Gastrocnemius medialis (tissue), 4 donors: ENCODE measurements at regions not wholly inside any gene's neighbourhood (a gene's known extent, or its start where the extent isn't known, plus 50 kb on each side); places are given as distances from the start of the nearest gene placed in this dataset.
"Not testable (repeated sequence)": the region's sequence is repeated elsewhere in the genome, so short reads cannot be mapped to it uniquely, and the experiment has no call there.

Source experiments
- ATAC-seq, 2 donors: fragments of 150-250 bp; one replicate each; pipeline ENCODE4 v1.9.1; 2016
- DNase-seq, 2 donors: peaks; one replicate each; pipeline ENCODE4 v3.0.0-alpha.2; 2019
- H3K27ac ChIP-seq, 4 donors: fragments of 200-600 bp; sonication (generic); 1 replicate in 1 of 4; 2 replicates in 3 of 4; pipeline ENCODE4 v1.5.1; 2016 to 2018; ENCODE audit warnings: mild to moderate bottlenecking in 2 of 4, moderate library complexity in 1 of 4
- H3K27me3 ChIP-seq, 3 donors: fragments of 200-600 bp; sonication (generic) in 2 of 3; 1 replicate in 1 of 3; 2 replicates in 2 of 3; pipeline versions ENCODE4 v1.5.1 to v1.6.0; 2016 to 2019; ENCODE audit warnings: mild to moderate bottlenecking in 1 of 3, moderate library complexity in 1 of 3
- H3K36me3 ChIP-seq, 2 donors: fragments of 200-600 bp; sonication (generic) in 1 of 2; one replicate each; pipeline ENCODE4 v1.5.1; 2017 to 2018
- H3K4me1 ChIP-seq, 2 donors: fragments of 200-600 bp; sonication (generic) in 1 of 2; one replicate each; pipeline ENCODE4 v1.5.1; 2016 to 2017; ENCODE audit warnings: mild to moderate bottlenecking in 2 of 2
- H3K4me3 ChIP-seq, 4 donors: fragments of 200-600 bp; sonication (generic) in 3 of 4; 1 replicate in 1 of 4; 2 replicates in 3 of 4; pipeline ENCODE4 v1.5.1; 2016 to 2019; ENCODE audit warnings: mild to moderate bottlenecking in 2 of 4
- H3K9me3 ChIP-seq, 3 donors: fragments of 200-600 bp; sonication (generic) in 2 of 3; 1 replicate in 1 of 3; 2 replicates in 2 of 3; pipeline ENCODE4 v1.5.1; 2016 to 2019
- POLR2A ChIP-seq, 2 donors: fragments of 450-650 bp; IDR thresholded peaks; one replicate each; pipeline ENCODE4 v1.6.1; 2017; ENCODE audit warnings: antibody characterized with exemption in 2 of 2, mild to moderate bottlenecking in 2 of 2, moderate library complexity in 2 of 2
- in situ Hi-C, 4 donors: fragments of 200-750 bp; cut with MboI; loops; one replicate each; pipeline versions ENCODE4 v1.15.0 to v1.8.0; 2017; ENCODE audit warnings: low sequenced_read_pairs in 4 of 4
- intact Hi-C: fragments of 100-400 bp; cut with DNase I; formaldehyde crosslinking; loops from one replicate; pipeline ENCODE4 v1.15.1; 2023; ENCODE audit warnings: low total_unique reads
- TF ChIP-seq, protein P1 (sequence below), 5 experiments: fragments of 450-650 bp in 3 of 5; fragments of 200-600 bp in 2 of 5; sonication (generic) in 2 of 5; IDR thresholded peaks in 4 of 5; conservative IDR thresholded peaks in 1 of 5; 1 replicate in 4 of 5; 2 replicates in 1 of 5; pipeline ENCODE4 v1.5.1; 2016 to 2019; ENCODE audit warnings: antibody characterized with exemption in 5 of 5, mild to moderate bottlenecking in 3 of 5, moderate library complexity in 3 of 5

- Histone ChIP-seq H3K4me1 (no peaks in the 10 kb centered on the region), H3K9me3 (peaks cover 0 to 17% (median 0%) of the 10 kb centered on the region in 3 donors), H3K27me3 (no peaks in the 10 kb centered on the region), H3K4me3 (no peak overlapping the region), H3K36me3 (no peaks in the 10 kb centered on the region), H3K27ac (no peak overlapping the region)
- in situ Hi-C loops (no loop called here), intact Hi-C loops (no loop called here)
- ATAC-seq = no peak
- no peak for DNase-seq
- TF ChIP-seq, protein P1, sequence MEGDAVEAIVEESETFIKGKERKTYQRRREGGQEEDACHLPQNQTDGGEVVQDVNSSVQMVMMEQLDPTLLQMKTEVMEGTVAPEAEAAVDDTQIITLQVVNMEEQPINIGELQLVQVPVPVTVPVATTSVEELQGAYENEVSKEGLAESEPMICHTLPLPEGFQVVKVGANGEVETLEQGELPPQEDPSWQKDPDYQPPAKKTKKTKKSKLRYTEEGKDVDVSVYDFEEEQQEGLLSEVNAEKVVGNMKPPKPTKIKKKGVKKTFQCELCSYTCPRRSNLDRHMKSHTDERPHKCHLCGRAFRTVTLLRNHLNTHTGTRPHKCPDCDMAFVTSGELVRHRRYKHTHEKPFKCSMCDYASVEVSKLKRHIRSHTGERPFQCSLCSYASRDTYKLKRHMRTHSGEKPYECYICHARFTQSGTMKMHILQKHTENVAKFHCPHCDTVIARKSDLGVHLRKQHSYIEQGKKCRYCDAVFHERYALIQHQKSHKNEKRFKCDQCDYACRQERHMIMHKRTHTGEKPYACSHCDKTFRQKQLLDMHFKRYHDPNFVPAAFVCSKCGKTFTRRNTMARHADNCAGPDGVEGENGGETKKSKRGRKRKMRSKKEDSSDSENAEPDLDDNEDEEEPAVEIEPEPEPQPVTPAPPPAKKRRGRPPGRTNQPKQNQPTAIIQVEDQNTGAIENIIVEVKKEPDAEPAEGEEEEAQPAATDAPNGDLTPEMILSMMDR (IDR thresholded peaks at IDR 0.05 in 4 of 5, conservative IDR thresholded peaks at IDR 0.05 in 1 of 5) = no peak
- TF ChIP-seq POLR2A (IDR thresholded peaks at IDR 0.05) = no peak
Measured at GRCh38 chr4:124070688-124071484, 641.6 kb downstream of the ANKRD50 start.

GRCh38 chr4:124075276-124075675 is 637.3 kb downstream of the ANKRD50 start:
- H3K36me3 ChIP-seq, H3K4me3 ChIP-seq, DNase-seq, in situ Hi-C loops, H3K27me3 ChIP-seq, H3K27ac ChIP-seq, ATAC-seq, intact Hi-C loops, H3K4me1 ChIP-seq: not testable (repeated sequence)
- peaks cover 0 to 11% (median 0%) of the 10 kb centered on the region in 3 donors for H3K9me3 ChIP-seq

- H3K27ac ChIP-seq = no peak overlapping the region
- no peak for TF ChIP-seq POLR2A (IDR thresholded peaks at IDR 0.05)
- TF ChIP-seq, protein P1 (IDR thresholded peaks at IDR 0.05 in 4 of 5, conservative IDR thresholded peaks at IDR 0.05 in 1 of 5) = no peak
- H3K36me3 ChIP-seq = no peaks in the 10 kb centered on the region
- intact Hi-C loops = no loop called here
- no peaks in the 10 kb centered on the region for H3K27me3 ChIP-seq
- H3K4me1 ChIP-seq = no peaks in the 10 kb centered on the region
- no peak for DNase-seq
- no peak overlapping the region for H3K4me3 ChIP-seq
- H3K9me3 ChIP-seq = no peaks in the 10 kb centered on the region
- ATAC-seq = no peak
- in situ Hi-C loops = no loop called here
Measured at GRCh38 chr4:124079174-124079780, 633.3 kb downstream of the ANKRD50 start.

- H3K27me3 ChIP-seq = no peaks in the 10 kb centered on the region
- H3K27ac ChIP-seq = no peak overlapping the region
- H3K4me3 ChIP-seq = no peak overlapping the region
- no peak for ATAC-seq
- intact Hi-C loops (no loop called here), in situ Hi-C loops (no loop called here)
- TF ChIP-seq, protein P1 (IDR thresholded peaks at IDR 0.05 in 4 of 5, conservative IDR thresholded peaks at IDR 0.05 in 1 of 5) = no peak
- TF ChIP-seq POLR2A (IDR thresholded peaks at IDR 0.05) = no peak
- H3K36me3 ChIP-seq = no peaks in the 10 kb centered on the region
- no peaks in the 10 kb centered on the region for H3K9me3 ChIP-seq
- no peaks in the 10 kb centered on the region for H3K4me1 ChIP-seq
- no peak for DNase-seq
Measured at GRCh38 chr4:124083711-124084110, 628.8 kb downstream of the ANKRD50 start.

- H3K9me3 ChIP-seq = no peaks in the 10 kb centered on the region
- H3K27ac ChIP-seq = no peak overlapping the region
- no peak overlapping the region for H3K4me3 ChIP-seq
- intact Hi-C loops = no loop called here
- ATAC-seq (no peak), DNase-seq (no peak)
- no peaks in the 10 kb centered on the region for H3K27me3 ChIP-seq
- no peaks in the 10 kb centered on the region for H3K4me1 ChIP-seq
- H3K36me3 ChIP-seq = no peaks in the 10 kb centered on the region
- in situ Hi-C loops = no loop called here
- no peak for TF ChIP-seq POLR2A (IDR thresholded peaks at IDR 0.05)
- TF ChIP-seq, protein P1 (IDR thresholded peaks at IDR 0.05 in 4 of 5, conservative IDR thresholded peaks at IDR 0.05 in 1 of 5) = no peak
Measured at GRCh38 chr4:124085561-124086180, 626.9 kb downstream of the ANKRD50 start.
